ENCODE measurements at regions not wholly inside any gene's neighbourhood (a gene's known extent, or its start where the extent isn't known, plus 50 kb on each side); places are given as distances from the start of the nearest gene placed in this dataset.

DNA sequence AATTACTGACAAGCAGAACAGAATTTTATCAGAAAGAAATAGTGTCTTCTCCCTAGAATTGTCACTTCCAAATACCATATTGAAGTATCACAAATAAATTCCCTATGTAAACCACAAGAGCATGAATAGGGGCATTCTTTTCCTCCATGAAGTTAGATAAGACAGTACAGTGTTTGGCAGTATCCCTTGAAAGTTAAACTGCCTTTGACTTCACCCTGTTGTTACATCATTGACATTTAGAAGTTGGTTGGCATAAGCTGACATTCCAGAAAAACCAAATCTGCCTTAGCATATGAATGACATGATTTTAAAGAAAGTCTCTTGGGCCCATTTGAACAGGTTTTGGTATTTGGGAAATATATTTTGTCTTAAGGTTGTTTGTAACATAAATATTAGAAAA, 50.2 kb upstream of the OSR1 start:
- no peak for DNase-seq
